HG03280 (cell line): ENCODE measurements at regions not wholly inside any gene's neighbourhood (a gene's known extent, or its start where the extent isn't known, plus 50 kb on each side); places are given as distances from the start of the nearest gene placed in this dataset.

Experiments used
- ATAC-seq: cut with Tn5 transposase; IDR thresholded peaks from one replicate; pipeline ENCODE4 v1.9.1; 2021; ENCODE audit warnings: mild to moderate bottlenecking, moderate library complexity; ENCODE audit not compliant: unreplicated experiment

- no peak for ATAC-seq
These were observed 233.6 kb downstream of the BCL11B start for GRCh38 chr14:99038431-99038820.

GRCh38 chr14:99039331-99040041 lies 232.5 kb downstream of the BCL11B start:
- ATAC-seq = no peak

- no peak for ATAC-seq
These were observed 231.9 kb downstream of the BCL11B start for GRCh38 chr14:99040052-99040451.

GRCh38 chr14:99040711-99041110 lies 231.3 kb downstream of the BCL11B start:
- no peak for ATAC-seq

GRCh38 chr14:99041141-99041819 lies 230.7 kb downstream of the BCL11B start:
- no peak for ATAC-seq

GRCh38 chr14:99041820-99042174 lies 230.2 kb downstream of the BCL11B start:
- no peak for ATAC-seq

- ATAC-seq = no peak
These were observed 229.4 kb downstream of the BCL11B start for GRCh38 chr14:99042381-99043266.

GRCh38 chr14:99043267-99043615 lies 228.8 kb downstream of the BCL11B start:
- ATAC-seq = no peak

- ATAC-seq = no peak
These were observed 228.2 kb downstream of the BCL11B start for GRCh38 chr14:99043756-99044155.

- no peak for ATAC-seq
These were observed 224.5 kb downstream of the BCL11B start for GRCh38 chr14:99047441-99048031.

GRCh38 chr14:99050309-99050708 lies 221.7 kb downstream of the BCL11B start:
- no peak for ATAC-seq

GRCh38 chr14:99052467-99052866 lies 219.5 kb downstream of the BCL11B start:
- no peak for ATAC-seq

GRCh38 chr14:99055019-99055418 lies 217.0 kb downstream of the BCL11B start:
- no peak for ATAC-seq

- no peak for ATAC-seq
These were observed 216.2 kb downstream of the BCL11B start for GRCh38 chr14:99055816-99056215.

- no peak for ATAC-seq
These were observed 214.4 kb downstream of the BCL11B start for GRCh38 chr14:99057576-99058083.

GRCh38 chr14:99058542-99058941 lies 213.5 kb downstream of the BCL11B start:
- ATAC-seq = no peak

- no peak for ATAC-seq
These were observed 209.8 kb downstream of the BCL11B start for GRCh38 chr14:99062216-99062615.

GRCh38 chr14:99062772-99063418 lies 209.1 kb downstream of the BCL11B start:
- ATAC-seq = no peak

GRCh38 chr14:99063620-99064225 lies 208.3 kb downstream of the BCL11B start:
- no peak for ATAC-seq

GRCh38 chr14:99064262-99064954 lies 207.6 kb downstream of the BCL11B start:
- no peak for ATAC-seq
